T1000 (cell line): ENCODE measurements at regions not wholly inside any gene's neighbourhood (a gene's known extent, or its start where the extent isn't known, plus 50 kb on each side); places are given as distances from the start of the nearest gene placed in this dataset.

Experiments
- DNase-seq: peaks from one replicate; lab custom pipeline; 2025; ENCODE audit warnings: mixed read lengths; lab: John Stamatoyannopoulos, UW

- DNase-seq, result peak; percentile 55
Observed at GRCh38 chr7:17234398-17235031, 63.9 kb upstream of the AHR start.

DNA sequence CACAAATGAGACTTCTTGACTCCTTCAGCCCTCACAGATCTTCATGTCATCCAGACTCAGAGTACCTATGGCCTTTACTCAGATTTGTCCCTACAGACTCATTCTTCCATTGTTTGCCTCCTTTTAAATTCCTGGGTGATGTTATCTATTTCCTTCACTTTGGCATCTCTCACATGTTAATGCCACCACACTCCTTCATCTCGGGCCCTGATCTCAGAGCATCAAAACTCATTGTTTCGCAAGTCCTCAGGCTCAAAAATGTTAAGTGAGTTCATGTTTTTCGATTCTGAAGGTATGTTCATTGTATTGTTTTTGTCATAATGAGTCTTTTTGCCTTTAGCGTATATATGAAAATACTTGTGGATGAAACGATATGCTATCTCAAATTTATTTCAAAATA is 62.3 kb upstream of the AHR start:
- no peak for DNase-seq

- DNase-seq, result no peak
Observed at GRCh38 chr7:17236603-17237002, 61.8 kb upstream of the AHR start.

DNA sequence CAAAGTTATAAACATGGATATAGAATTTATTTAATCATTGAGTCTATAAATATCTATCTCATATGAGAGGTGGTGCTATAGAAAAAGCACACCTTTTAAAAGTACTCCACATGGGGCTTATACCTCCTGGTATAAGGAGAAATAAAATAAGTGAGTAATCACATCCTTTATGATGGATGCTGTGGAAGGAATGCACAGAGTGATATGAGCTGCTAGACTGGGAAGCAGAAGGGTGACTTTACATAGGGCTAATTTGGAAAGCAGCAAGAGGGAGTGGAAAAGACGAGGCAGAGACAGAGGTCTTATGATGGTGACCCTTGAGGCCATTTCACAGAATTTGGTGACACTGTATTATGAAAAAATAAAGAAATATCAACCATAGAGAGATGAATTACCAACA is 59.4 kb upstream of the AHR start:
- DNase-seq, result no peak

GRCh38 chr7:17239683-17240521 is 58.5 kb upstream of the AHR start:
- DNase-seq, result no peak

GRCh38 chr7:17242504-17242903 is 55.9 kb upstream of the AHR start:
- DNase-seq, result no peak

DNA sequence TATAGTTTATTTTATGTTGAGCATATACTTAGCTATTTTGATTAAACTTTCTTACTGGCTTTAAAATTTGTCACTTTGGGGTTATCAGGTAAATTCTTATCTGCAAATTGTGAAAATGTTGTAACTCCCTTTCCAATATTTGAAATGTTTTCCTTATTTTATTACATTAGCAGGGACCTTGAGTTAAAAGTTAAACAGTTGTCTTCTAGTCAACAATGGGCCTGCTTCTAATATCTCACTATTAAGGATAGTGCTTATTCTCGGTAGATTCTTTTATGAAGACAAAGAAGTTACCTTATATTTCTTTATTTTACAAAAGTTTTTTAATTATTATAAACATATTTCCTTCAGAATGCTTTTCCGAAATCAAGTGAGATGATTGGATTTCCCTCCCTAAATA is 53.7 kb upstream of the AHR start:
- no peak for DNase-seq

DNA sequence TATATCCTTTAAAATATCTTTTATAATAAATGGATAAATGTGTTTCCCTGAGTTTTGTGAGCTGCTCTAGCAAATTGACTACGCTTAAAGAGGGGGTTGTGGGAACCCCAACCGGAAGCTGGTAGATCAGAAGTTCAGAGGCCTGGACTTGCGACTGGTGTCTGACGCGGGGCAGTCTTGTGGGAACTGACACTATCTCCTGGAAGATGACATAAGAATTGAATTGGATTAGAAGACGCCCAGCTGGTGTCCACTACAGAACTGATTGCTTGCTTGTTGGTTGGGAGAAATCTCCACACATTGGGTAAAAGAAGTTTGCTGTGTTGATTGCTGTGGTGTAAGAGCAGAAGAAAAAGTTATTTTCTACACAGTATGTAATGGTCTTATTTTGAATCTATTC is 51.1 kb upstream of the AHR start:
- no peak for DNase-seq

- no peak for DNase-seq
Observed at GRCh38 chr7:17248527-17248926, 49.9 kb upstream of the AHR start.
